ENCODE measurements at regions not wholly inside any gene's neighbourhood (a gene's known extent, or its start where the extent isn't known, plus 50 kb on each side); places are given as distances from the start of the nearest gene placed in this dataset.

DNA sequence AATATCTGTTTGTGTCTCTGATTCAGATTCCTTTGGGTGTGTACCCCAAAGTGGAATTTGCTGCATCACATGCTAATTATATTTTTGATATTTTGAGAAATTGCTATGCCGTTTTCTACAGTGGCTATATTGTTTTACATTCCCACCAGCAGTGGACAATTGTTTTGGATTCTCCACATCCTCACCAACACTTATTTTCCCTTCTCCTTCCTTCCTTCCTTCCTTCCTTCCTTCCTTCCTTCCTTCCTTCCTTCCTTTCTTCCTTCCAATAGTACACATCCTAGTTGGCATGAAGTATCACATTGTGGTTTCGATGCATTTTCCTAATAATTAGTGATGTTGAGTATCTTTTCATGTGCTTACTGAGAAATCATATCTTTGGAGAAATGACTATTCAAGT lies 535.5 kb downstream of the SH2D4B start:
- Histone ChIP-seq H2BK20ac (ENCODE audit: low read length) (no peak overlapping the region), H3K18ac (ENCODE audit: extremely low read depth, low read length) (no peak overlapping the region), H2BK12ac (ENCODE audit: low read depth, low read length) (no peak overlapping the region), H3K4ac (replicated peaks; ENCODE audit: insufficient read length, low read depth, low read length) (no peak overlapping the region), H3K4me2 (ENCODE audit: insufficient read depth in 1 of 2, low read depth in 2 of 2, low read length in 2 of 2) (no peak overlapping the region), H3K9me3 (ENCODE audit: insufficient read depth in 2 of 2, low read depth in 1 of 2, low read length in 1 of 2) (no peaks in the 10 kb centered on the region), H4K20me1 (replicated peaks in 1 of 2; ENCODE audit: control insufficient read depth in 1 of 2, insufficient read depth in 2 of 2, low read length in 2 of 2) (no peaks in the 10 kb centered on the region), H3K23ac (ENCODE audit: insufficient read length) (no peak overlapping the region), H3K79me1 (ENCODE audit: low read depth, low read length) (no peaks in the 10 kb centered on the region), H3K27ac (ENCODE audit: low read depth, low read length) (no peak overlapping the region), H3K23me2 (ENCODE audit: low read depth, low read length) (no peaks in the 10 kb centered on the region), H4K91ac (replicated peaks; ENCODE audit: insufficient read length, low read length) (no peak overlapping the region), H2AFZ (ENCODE audit: low read length) (no peak overlapping the region), H4K5ac (ENCODE audit: insufficient read length, low read depth, low read length) (no peak overlapping the region), H3K36me3 (ENCODE audit: control insufficient read depth in 2 of 4, insufficient read depth in 4 of 4, low read length in 3 of 4) (no peaks in the 10 kb centered on the region), H3K4me3 (ENCODE audit: extremely low read depth in 1 of 4, insufficient read depth in 2 of 4, low read depth in 3 of 4, low read length in 4 of 4) (no peak overlapping the region), H3K9ac (replicated peaks in 1 of 4; ENCODE audit: extremely low read depth in 1 of 4, low read depth in 3 of 4, low read length in 3 of 4) (no peak overlapping the region), H2BK120ac (replicated peaks; ENCODE audit: low read depth, low read length) (no peak overlapping the region), H4K8ac (ENCODE audit: extremely low read depth, insufficient read depth, low read length) (no peak overlapping the region), H3K27me3 (replicated peaks in 1 of 4; ENCODE audit: control insufficient read depth in 3 of 4, extremely low read depth in 1 of 4, insufficient read depth in 3 of 4, low read length in 3 of 4) (no peaks in the 10 kb centered on the region), H2AK5ac (ENCODE audit: low read depth, low read length) (no peak overlapping the region), H3K56ac (replicated peaks; ENCODE audit: insufficient read length, low read depth, low read length) (no peak overlapping the region), H3K79me2 (ENCODE audit: control insufficient read depth in 1 of 2, insufficient read depth in 2 of 2, low read length in 2 of 2) (no peaks in the 10 kb centered on the region), H3K14ac (ENCODE audit: insufficient read length) (no peak overlapping the region), H2BK15ac (ENCODE audit: low read length) (no peak overlapping the region), H3K4me1 (replicated peaks in 1 of 4; ENCODE audit: control insufficient read depth in 3 of 4, insufficient read depth in 4 of 4, low read length in 3 of 4) (no peaks in the 10 kb centered on the region), H2BK5ac (ENCODE audit: low read depth, low read length) (no peak overlapping the region)
- WGBS, 2 experiments (ENCODE audit: extremely low coverage in 1 of 2, insufficient coverage in 1 of 2, insufficient read length in 1 of 2, insufficient replicate concordance in 2 of 2, low coverage in 1 of 2, low lambda C conversion rate in 2 of 2, missing lambda C conversion rate in 1 of 2) = 91% methylated on average over 2 of the region's 2 CpGs; no CpG with 5 or more reads in 1 of the 2 experiments
- DNase-seq (ENCODE audit: low read depth in 1 of 2, low spot score in 2 of 2) = no peak
- ChIA-PET CTCF (ENCODE audit: partially characterized antibody) (interaction anchor here (3.7 kb wide), 1 partner anchor 8 kb away, joined by 18 read pairs; no protein-coding TSS in a partner anchor), POLR2A (ENCODE audit: partially characterized antibody) (no interaction called here)
- FAIRE-seq = no peak
- TF ChIP-seq TCF12 (IDR thresholded peaks at IDR 0.05; ENCODE audit: low read depth, low read length) = no peak
- no peak for TF ChIP-seq NANOG (IDR thresholded peaks at IDR 0.05; ENCODE audit: insufficient read depth, low read depth, low read length, poor library complexity, severe bottlenecking)
